SU-DHL-6 (cell line): ENCODE measurements at regions not wholly inside any gene's neighbourhood (a gene's known extent, or its start where the extent isn't known, plus 50 kb on each side); places are given as distances from the start of the nearest gene placed in this dataset.

ENCODE experiments used
- CTCF ChIP-seq: fragments of 200-600 bp; sonication (generic); IDR thresholded peaks from one replicate; pipeline ENCODE4 v1.5.1; 2017; ENCODE audit warnings: antibody characterized with exemption, mild to moderate bottlenecking, low read length, moderate library complexity; ENCODE audit not compliant: insufficient read depth, poor library complexity, severe bottlenecking
- EZH2phosphoT487 ChIP-seq: fragments of 200-600 bp; sonication (generic), shearing (Covaris generic); conservative IDR thresholded peaks from 2 replicates; pipeline ENCODE4 v1.6.1; 2018; ENCODE audit warnings: mild to moderate bottlenecking, antibody characterized with exemption, low read length, moderate library complexity, mixed read lengths

GRCh38 chr12:45509621-45510020 is 219.9 kb upstream of the ARID2 start:
- TF ChIP-seq CTCF (no peak), EZH2phosphoT487 (no peak)
